ENCODE measurements at regions not wholly inside any gene's neighbourhood (a gene's known extent, or its start where the extent isn't known, plus 50 kb on each side); places are given as distances from the start of the nearest gene placed in this dataset.

GRCh38 chr6:167690931-167691330, 135.8 kb upstream of the AFDN start:
- TF ChIP-seq POLR2A (IDR thresholded peaks at IDR 0.05): no peak
- TF ChIP-seq CTCF (IDR thresholded peaks at IDR 0.05): no peak

All from lower leg skin (tissue), 3 donors.